NB4 (cell line): ENCODE measurements at regions not wholly inside any gene's neighbourhood (a gene's known extent, or its start where the extent isn't known, plus 50 kb on each side); places are given as distances from the start of the nearest gene placed in this dataset.

Experiments used
- MAX ChIP-seq: IDR thresholded peaks from 2 replicates; pipeline ENCODE4 v1.6.1; 2011; ENCODE audit warnings: low read depth, low read length
- POLR2A ChIP-seq: IDR thresholded peaks from 2 replicates; pipeline ENCODE4 v1.6.1; 2011; ENCODE audit warnings: mild to moderate bottlenecking; ENCODE audit not compliant: insufficient read length; ENCODE audit errors: extremely low read depth
- TF ChIP-seq, protein P1 (sequence below): IDR thresholded peaks from one replicate; pipeline ENCODE4 v1.5.1; 2012; ENCODE audit warnings: low read depth, low read length

DNA sequence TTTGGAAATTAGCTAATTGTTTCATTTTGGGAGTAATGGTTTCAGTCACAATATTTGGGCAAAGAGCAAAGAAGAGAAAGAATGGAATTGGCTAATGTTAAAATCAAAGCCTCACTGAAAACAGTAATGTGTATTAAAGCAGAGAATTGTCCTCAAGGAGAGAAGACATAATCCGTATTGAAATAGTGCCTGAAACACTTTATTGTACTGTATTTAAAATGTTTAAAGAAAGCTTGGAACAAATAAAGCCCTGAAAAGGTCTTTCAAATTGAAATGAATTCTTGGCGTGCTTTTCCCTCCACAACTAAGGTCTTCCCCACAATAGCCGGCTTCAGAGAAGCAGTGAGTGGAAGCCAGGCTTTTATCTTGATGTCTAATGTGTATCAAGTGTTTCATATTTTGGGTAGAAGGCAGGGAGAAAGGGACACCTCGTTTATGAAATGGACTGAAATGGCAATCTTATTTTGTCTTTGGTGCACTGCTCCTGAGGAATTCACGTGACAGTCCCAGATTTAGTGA, 212.9 kb upstream of the CRY1 start:
- TF ChIP-seq, protein P1, sequence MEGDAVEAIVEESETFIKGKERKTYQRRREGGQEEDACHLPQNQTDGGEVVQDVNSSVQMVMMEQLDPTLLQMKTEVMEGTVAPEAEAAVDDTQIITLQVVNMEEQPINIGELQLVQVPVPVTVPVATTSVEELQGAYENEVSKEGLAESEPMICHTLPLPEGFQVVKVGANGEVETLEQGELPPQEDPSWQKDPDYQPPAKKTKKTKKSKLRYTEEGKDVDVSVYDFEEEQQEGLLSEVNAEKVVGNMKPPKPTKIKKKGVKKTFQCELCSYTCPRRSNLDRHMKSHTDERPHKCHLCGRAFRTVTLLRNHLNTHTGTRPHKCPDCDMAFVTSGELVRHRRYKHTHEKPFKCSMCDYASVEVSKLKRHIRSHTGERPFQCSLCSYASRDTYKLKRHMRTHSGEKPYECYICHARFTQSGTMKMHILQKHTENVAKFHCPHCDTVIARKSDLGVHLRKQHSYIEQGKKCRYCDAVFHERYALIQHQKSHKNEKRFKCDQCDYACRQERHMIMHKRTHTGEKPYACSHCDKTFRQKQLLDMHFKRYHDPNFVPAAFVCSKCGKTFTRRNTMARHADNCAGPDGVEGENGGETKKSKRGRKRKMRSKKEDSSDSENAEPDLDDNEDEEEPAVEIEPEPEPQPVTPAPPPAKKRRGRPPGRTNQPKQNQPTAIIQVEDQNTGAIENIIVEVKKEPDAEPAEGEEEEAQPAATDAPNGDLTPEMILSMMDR: no peak
- TF ChIP-seq POLR2A: no peak
- TF ChIP-seq MAX: no peak
